GM19240 (cell line): ENCODE measurements at regions not wholly inside any gene's neighbourhood (a gene's known extent, or its start where the extent isn't known, plus 50 kb on each side); places are given as distances from the start of the nearest gene placed in this dataset.
"Not testable (repeated sequence)": the region's sequence is repeated elsewhere in the genome, so short reads cannot be mapped to it uniquely, and the experiment has no call there.

Experiments used
- DNase-seq: peaks from one replicate; pipeline ENCODE4 v3.0.0; 2011; ENCODE audit warnings: low spot score; ENCODE audit not compliant: insufficient read length

DNA sequence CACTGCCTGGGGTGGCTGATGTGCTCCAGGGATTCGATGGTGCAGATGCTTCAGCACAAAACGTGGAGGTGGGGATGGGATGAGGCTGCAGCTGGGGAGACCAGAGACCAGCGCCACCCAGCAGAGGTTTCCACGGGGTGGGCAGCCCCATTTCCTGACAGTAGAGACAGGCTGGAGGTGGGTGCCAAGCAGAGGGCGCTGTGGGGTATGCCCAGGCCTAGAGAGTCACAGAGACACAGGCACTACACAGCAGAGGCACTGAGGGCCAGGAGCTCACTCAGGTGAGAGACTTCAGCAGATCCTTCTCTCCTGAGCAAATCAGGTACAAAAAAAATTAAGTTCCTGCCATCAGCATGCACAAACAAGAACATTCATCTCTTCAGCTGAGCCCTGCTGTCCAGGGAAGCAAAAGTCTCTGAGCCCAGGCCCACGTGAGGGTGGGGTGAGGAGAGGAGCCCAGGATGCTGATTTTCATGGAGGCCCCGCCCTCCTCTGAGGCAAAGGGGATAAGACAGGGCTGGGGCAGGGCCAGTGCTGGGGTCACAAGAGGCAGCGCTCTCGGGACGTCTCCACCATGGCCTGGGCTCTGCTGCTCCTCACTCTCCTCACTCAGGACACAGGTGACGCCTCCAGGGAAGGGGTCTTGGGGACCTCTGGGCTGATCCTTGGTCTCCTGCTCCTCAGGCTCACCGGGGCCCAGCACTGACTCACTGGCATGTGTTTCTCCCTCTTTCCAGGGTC lies 53.1 kb downstream of the GGTLC2 start:
- no peak for DNase-seq

DNA sequence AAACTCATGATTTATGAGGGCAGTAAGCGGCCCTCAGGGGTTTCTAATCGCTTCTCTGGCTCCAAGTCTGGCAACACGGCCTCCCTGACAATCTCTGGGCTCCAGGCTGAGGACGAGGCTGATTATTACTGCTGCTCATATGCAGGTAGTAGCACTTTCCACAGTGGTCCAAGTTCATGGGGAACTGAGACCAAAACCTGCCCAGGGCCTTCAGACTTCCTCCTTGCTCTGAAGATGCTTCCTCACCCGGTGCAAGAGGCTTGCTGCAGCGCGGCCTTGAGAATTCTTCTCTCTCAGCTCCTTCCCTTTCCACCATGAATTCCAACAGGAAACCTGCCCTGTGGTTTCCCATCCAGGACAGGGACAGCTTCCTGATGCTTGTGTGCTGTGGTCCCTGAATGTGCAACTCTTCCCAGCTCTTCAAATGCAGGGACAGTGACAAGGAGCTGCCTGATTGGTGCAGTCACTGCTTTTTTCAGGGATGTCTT lies 53.9 kb downstream of the GGTLC2 start:
- DNase-seq, result no peak

DNA sequence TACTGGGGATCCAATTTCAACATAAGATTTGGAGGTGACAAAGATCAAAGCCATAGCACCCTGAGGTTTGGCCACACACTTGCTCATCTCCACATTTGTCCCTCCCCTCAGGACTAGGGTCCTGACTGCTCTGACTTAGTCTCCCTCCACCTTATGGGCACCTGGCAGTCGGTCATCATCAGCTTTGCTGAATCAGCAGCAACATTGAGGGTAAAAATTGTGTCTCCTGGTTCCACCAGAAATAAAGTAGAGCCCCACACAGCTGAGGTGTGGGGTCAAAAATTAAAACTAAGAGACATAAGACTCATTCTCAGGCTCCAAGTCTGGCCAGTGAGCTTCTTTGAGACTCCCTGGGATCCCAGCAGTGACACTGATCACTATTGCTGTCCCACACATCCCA lies 56.2 kb downstream of the GGTLC2 start:
- DNase-seq, result no peak

DNA sequence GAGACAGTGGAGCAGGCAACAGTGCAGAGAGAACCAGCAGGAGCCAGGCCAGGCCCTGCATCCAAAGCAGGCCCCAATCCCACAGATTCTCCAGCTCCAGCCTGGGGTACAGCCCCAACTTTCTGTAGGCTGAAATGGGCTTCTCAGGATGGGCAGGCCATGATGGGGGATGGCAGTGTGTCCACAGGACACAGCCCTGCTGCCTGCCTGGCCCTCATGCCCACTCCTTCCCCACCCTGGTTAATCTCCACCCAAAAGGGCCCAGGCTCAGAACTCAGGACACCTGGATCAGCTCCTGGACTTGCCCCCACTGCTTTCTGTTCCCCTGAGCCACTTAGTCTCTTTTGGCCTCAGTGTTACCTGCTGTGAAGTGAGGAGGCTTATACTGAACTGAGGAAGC lies 57.1 kb downstream of the GGTLC2 start:
- not testable (repeated sequence) for DNase-seq

DNA sequence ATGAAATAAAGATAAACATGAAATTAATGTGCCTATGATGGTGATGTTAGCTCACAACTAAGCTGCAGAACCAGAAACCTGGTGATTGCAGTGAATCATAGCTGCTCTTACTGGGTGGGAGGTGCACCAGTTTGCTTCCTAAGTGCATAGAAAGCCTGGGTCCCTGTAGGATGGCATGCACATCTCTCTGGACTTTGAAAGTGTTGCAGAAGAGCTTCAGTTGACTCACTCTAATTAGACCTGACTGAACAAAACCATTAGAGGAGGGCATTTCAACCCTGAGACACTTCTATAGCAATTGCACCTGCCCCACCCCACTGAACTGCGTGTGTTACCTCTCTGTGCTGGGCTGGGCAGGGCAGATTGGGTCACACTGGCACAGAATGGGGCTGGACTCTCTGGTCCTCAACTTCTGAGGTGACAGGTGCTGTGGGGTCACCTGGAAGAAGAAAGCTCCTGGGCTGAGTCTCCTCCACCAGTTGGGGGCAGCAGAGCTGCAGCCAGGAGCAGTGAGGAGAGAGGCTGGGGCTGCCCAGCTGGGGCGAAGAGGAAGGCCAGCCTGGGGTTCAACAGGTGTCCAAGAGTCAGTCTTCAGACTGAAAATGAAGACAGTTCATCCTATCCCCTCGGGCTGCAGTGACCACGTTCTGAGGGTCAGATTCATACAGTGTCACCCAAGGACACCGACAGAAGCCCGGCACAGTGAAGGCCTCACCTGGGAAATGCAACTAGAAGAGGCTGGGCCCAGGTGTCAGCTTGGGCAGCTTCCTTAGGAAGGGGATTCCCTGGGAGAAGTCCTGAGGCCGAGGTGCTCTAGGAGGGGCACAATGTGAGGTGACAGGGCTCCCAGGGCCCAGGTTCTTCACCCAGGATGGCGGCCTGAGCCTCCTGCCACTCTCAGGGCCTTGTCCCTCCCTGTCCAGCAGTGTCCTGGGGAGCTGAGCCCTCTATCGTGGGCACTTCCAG lies 58.1 kb downstream of the GGTLC2 start:
- no peak for DNase-seq

DNA sequence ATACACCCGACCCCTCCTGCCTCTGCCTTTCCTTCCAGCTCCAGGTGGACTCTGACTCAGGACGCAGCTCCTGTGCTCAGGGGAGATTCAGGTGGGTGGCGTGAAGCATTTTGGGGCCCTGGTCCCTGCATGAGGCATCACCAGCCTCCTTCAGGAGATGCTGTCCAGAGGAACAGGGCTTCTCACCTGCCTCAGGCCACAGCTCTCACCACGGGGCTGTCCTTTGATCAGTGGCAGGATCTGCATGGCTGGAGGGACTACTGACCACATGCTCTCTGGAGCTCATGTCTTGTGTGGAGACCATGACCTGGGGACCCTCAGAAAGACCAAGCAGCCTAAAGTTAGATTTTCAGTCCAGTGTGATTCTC lies 58.8 kb downstream of the GGTLC2 start:
- no peak for DNase-seq

DNA sequence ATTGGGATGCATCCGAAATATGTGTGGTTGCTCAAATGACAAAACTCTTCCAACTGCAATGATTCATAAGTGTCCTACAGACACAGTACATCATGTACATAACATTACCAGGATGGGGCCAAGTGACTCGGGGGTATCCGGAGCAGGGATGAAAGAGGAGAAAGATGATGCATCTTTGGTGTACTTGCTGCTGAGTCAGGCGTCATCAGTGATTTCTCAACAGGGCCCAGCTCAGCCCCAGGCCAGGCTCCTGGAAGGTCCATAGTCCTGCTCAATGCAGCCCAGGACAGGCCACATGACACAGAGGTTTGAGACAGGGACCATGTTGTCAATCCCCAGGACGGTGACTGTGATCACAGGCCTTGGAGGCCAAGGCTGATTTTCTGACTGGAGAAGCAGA lies 59.3 kb downstream of the GGTLC2 start:
- no peak for DNase-seq

DNA sequence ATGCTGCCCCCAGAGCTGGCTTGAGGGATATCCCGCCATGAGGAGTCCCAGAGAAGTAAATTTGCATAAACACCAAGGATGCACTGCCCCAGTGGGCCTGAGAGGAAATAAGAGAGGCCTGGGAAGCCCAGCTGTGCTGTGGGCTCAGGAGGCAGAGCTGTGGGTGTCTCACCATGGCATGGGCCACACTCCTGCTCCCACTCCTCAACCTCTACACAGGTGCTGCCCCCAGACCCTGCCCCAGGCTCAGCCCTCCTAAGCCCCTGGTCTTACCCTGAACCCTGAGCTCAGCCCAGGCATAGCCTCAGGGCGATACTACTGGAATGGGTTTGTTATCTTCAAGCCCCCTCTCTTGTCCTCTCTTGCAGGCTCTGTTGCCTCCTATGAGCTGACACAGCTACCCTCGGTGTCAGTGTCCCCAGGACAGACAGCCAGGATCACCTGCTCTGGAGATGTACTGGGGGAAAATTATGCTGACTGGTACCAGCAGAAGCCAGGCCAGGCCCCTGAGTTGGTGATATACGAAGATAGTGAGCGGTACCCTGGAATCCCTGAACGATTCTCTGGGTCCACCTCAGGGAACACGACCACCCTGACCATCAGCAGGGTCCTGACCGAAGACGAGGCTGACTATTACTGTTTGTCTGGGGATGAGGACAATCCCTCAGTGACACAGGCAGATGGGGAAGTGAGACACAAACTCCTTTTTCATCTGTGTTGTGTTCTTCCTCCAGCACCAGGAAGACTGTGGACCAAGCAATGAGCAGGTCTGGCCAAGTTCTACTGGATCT lies 59.9 kb downstream of the GGTLC2 start:
- no peak for DNase-seq

DNA sequence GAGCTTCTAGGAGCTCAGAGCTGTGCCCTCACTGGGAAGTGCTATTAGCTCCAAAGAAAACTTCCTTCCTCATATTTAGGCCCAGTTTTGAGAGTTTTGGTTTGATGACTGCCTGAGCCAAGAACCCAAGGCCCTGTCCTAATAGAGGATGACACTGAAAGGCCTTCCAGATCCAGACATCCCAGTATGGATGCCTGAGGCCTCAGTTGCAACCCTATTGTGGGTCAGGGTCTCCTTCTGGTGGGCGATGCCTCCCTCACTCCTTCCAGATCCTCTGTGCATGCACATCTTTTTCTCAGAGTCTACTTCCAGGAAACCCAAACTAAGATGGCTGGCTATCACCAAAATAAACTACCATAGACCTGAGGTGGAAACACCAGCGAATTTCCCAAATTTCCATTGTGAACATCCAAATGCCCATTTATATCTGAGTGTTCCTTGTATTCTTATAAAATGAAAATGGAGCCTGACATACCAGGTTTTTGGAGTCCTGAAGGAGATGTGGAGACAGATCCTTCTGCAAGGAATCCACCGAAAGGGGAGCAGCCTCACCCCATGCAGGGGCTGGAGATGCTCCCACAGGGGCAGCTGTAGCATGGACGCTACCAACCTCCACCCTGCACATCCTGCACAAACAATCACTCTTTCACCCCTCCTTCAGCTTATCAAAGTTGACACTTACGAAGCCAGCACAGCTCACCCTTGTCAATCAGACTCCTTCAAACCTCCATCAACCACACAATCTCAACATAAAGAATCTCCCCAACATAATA lies 61.1 kb downstream of the GGTLC2 start:
- no peak for DNase-seq

DNA sequence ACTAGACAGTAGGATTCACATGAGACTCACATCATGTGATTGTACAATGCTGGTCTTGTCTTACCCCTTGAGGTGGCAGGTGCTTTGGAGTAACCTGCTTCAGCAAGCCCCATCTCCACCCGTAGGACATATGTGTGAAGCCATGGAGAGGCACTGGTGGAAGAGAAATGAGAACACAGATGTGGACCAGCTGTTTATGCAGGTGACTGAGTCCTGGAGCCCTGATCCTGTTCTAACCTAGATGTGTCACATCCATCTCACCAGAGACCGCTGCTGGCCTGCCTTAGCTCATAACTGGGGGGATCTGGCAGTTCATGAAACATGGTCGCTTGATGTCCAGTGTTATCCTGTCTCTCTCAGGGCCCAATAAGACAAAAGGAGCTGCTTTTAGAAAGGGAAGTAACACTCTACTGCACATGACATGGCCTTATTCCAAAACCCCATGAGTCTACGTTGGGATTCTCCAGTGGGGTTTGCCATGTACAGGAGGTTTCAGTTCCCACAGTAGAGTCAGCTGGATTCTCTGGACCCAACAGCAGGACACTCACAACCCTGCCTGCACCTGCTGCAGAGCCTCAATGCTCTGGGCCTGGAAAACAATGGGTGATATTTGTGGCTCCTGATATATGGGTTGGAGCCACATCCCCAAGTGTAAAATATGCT lies 62.0 kb downstream of the GGTLC2 start:
- DNase-seq, result no peak

DNA sequence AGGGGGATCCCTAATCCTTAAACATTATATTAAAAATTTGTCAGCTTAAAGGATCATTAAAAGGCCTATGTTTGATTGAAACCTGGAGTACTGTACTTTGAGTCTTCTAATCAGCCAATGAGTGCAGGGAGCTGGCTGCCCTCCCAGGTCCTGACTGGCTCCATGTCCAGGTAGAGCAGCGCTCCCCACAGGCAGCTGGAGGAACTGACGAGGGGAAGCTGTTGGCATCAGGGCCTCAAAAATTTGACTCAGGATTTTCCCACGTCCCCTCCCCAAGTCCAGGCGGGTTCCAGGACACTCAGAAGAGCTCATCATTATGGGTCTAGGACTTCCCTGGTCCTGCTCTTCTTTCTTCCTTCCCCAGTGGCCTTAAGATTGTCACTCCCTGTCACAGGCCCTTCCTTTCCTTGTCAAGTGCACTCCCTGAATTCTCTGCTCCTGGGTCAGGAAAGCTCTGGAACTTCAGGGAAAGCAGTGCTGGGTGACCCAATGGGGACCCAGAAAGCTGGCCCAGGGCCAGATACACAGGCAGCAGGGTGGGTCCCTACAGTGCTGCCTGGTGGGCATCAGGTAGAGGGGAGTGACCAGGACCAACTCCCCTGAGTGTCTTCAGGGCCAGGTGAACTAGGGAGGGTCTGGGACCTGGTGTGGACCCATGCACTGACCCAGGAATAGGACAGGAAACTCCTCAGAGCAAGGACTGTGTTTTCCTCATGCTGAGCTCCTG lies 65.5 kb downstream of the GGTLC2 start:
- no peak for DNase-seq

DNA sequence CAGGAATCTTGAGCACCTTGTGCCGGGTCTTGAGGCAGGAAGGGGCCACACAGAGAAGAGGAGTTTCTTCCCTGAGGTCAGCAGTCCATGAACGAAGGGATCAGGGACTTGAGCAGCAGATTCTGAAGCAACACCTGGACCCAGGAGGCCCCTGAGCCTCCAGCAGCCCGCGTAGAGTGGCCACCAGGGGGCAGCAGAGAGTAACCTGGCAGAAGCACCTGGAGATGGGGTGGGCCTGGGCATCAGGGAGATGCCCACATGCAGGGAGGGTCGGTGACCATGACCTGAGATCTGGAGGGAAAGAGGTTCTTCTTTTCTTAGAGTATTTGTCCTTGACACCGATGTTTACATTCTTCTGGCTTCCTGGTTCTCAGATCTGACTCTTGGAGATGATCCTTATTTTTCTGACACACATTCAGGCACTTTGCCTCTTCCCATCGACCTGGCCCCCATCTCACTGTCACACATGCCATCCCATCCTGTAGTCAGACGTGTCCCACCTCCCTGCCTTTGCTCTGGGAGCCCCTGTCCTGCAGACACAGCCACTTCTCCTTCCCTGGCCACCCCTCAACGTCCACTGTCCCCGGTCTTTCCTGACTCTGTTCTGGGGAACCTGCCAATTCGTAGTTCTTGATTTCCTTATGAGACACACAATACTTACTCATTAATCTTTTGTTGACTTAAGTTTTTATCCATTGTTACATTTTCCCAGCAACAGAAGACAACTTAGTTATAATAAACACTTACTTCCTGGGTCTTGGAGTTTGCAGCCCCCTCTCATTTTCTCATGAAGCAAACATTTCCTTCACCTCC lies 66.5 kb downstream of the GGTLC2 start:
- peak; percentile 42 for DNase-seq

DNA sequence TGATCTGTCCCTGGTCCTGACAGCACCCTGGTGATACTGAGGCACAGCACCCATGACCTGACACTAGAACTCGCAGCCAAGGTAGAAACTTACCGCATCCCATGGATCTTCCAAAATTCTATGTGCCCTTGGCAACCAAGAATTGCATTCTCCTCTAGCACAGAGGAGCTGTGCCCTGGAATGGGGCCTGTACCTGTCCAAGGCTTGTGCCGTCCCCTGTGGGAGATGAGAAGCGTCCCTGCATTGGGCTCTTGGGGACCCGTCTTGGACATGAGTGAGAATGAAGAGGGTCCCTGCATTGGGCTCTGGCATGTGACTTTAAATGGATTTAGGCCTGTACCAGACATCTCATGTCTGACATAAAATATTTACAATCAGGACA lies 67.1 kb downstream of the GGTLC2 start:
- no peak for DNase-seq

DNA sequence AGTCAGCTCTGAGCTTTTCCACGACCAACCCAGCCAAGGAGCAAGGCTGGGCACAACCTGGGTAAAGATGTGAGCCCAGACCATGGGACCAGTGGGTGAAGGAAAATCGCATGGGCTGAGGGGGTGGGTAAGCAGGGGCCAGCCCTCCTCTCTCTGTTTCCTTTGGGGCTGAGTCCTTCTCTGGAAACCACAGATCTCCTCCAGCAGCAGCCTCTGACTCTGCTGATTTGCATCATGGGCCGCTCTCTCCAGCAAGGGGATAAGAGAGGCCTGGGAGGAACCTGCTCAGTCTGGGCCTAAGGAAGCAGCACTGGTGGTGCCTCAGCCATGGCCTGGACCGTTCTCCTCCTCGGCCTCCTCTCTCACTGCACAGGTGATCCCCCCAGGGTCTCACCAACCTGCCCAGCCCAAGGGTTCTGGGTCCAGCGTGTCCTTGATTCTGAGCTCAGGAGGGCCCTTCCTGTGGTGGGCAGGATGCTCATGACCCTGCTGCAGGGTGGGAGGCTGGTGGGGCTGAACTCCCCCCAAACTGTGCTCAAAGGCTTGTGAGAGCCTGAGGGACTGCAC lies 67.8 kb downstream of the GGTLC2 start:
- no peak for DNase-seq

DNA sequence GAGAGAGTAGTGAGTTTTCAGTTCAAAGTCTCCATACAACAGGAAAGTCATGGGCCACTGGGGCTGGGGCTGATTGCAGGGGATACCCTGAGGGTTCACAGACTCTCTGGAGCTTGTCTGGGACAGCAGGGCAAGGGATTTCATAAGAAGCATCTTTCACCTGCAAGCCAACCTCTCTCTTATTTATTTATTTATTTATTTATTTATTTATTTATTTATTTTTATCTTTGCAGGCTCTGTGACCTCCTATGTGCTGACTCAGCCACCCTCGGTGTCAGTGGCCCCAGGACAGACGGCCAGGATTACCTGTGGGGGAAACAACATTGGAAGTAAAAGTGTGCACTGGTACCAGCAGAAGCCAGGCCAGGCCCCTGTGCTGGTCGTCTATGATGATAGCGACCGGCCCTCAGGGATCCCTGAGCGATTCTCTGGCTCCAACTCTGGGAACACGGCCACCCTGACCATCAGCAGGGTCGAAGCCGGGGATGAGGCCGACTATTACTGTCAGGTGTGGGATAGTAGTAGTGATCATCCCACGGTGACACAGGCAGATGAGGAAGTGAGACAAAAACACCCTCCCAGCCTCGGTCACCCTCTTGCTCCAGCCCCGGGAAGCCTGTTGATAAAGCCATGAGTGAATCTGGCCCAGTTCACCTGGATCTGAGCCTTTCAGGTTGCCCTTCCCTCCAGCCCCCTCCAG lies 68.4 kb downstream of the GGTLC2 start:
- no peak for DNase-seq

DNA sequence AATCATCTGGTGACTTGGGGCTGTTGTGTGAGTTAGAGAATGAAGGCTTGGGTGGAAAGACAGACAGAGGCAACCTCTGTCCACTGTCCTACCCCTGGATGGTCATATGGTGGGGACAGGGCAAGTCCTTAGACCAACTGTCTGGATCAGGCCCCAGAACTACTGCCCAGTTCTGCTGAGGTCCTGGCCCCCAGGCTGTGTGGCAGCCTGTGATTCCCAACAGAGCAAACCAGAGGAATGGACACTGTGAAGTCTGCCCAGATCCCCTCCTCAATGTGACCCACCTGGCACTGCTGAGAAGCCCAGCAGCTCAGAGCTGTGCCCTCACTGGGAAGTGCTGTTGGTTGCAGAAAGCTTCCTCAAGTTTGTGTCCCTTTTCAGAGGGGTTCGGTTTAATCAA lies 69.0 kb downstream of the GGTLC2 start:
- DNase-seq, result no peak

DNA sequence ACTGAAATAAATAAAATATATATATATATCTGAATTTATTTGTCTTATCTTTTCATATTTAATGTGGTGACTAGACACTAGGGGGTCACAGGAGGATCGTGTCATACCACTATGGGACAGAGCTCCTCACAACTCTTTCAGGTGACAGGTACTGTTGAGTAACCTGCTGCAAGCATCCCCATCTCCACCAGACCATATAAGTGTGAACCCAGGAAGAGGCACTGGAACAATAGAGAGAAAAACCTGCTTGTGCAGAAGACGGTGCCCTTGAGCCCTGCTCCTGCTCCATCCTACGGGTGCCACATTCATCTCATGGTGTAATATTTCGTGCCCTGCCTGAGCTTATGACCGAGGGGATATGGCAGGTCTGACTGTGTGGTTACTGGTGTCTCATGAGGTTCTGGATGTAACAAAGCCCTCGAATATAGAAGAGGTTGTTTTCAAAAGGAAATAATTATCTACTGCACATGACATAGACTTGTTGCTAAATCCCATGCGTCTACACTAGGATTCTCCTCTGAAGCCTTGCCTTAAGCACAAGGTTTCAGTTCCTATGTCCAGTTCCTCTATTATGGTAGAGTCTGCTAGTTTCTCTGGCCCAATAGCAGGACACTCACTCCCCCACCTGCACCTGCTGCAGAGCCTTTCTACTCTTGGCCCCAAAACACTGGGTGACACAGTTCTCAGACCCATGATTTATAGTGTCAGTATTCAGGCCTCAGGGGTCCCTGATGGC lies 70.4 kb downstream of the GGTLC2 start:
- DNase-seq, result no peak
